NAMALWA (cell line): ENCODE measurements at regions not wholly inside any gene's neighbourhood (a gene's known extent, or its start where the extent isn't known, plus 50 kb on each side); places are given as distances from the start of the nearest gene placed in this dataset.
"Not testable (repeated sequence)": the region's sequence is repeated elsewhere in the genome, so short reads cannot be mapped to it uniquely, and the experiment has no call there.

Experiments
- DNase-seq: peaks from one replicate; pipeline ENCODE4 v3.0.0-alpha.2; 2015; ENCODE audit warnings: low spot score

GRCh38 chr2:146801886-146802285, 1042.9 kb upstream of the ACVR2A start:
- no peak for DNase-seq

GRCh38 chr2:146786396-146786795, 1058.4 kb upstream of the ACVR2A start:
- no peak for DNase-seq

- no peak for DNase-seq
These were observed 1059.7 kb upstream of the ACVR2A start for GRCh38 chr2:146785101-146785500.

DNA sequence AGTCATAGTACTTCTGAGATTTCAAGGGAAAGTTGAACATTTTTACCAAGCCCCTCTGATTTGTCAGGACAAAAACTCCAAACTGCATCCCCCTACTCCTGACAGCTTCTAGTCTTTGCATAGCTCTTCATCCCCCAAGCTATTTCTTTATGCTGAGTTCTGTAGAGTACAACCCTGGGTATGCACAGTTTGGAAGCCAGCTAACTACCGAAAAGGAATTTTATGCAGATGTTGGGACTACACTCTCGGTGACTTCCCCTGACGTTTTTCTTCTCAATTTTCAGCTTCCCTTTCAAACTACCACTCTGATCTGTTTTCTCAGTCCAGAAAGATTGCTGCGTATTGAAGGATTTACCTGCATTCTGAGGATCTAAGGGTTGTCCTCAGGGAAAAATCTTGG, 1060.2 kb upstream of the ACVR2A start:
- DNase-seq, result no peak

DNA sequence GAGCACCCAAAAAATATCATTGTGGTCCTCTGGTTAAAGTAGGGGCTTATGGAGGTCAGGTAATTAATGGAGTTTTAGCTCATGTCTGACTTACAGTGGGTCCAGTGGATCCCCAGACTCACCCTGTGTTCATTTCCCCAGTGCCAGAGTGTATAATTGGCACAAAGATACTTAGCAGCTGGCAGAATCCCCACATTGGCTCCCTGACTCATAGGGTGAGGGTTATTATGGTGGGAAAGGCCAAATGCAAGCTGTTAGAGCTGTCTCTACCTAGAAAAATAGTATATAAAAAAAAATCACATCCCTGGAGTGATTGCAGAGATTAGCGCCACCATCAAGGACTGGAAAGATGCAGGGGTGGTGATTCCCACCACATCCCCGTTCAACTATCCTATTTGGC, 1067.6 kb upstream of the ACVR2A start:
- no peak for DNase-seq

- DNase-seq, result no peak
These were observed 1068.2 kb upstream of the ACVR2A start for GRCh38 chr2:146776596-146776995.

DNA sequence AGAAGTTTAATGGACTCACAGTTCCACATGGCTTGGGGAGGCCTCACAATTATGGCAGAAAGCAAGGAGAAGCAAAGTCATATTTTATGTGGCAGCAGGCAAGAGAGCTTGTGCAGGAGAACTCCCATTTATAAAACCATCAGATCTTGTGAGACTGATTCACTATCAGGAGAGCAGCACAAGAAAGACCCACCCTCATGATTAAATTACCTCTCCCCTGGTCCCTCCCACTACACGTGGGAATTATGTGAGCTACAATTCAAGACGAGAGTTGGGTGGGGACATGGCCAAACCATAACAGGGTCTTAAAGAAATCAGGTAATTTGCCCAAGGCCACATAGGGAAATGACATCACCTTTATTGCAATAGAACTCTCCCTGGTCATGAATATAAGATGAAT, 1073.3 kb upstream of the ACVR2A start:
- no peak for DNase-seq

- DNase-seq, result no peak
These were observed 1080.5 kb upstream of the ACVR2A start for GRCh38 chr2:146764301-146764700.

DNA sequence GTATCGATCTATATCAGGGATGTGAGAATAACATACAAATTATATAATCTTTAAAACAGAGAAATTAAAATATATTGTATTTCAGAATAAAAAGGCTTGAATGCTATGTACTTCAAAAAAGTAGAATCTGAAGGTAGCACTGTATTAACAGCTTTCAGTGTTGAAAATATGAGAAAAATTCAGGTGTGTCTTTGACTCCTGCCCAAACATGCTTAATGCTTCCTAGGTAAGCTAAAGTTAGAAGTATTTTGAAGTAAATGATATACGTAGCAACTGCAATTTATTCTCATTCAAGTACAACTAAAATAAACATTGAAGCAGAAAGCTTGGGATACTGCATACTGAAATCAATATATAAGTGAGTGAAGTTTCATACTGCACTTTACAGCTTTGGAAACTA, 1082.0 kb upstream of the ACVR2A start:
- DNase-seq, result no peak

DNA sequence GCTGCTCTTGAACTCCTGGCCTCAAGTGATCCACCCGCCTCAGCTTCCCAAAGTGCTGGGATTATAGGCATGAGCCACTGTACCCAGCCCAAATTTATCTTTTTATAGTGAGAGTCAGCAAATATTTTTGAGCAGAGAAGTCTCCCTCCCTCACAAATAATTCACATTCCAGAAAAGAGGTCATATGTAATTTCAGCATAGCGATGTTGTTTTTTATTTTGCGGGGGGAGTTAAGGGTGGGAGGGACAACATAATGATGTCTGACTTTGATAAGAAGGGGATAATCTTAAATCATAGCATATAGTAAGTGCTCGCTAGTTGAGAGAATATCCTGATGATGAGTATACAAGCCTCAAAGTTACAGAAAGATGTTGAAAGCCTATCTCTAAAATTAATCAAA, 1090.2 kb upstream of the ACVR2A start:
- no peak for DNase-seq

DNA sequence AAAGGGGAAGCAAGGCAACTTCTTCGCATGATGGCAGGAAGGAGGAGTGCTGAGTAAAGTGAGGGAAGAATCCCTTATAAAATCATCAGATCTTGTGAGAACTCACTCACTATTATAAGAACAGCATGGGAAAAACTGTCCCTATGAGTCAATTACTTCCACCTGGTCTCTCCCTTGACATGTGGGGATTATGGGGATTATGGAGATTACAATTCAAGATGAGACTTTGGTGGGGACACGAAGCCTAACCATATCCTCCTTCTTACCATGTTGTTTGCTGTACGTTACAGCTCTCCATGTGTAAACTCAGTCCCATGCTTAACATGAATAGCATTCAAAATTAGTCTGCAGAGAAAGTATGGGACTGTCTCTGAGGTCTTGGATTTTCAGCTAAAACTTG, 1096.8 kb upstream of the ACVR2A start:
- DNase-seq, result no peak

- DNase-seq, result no peak
These were observed 1103.6 kb upstream of the ACVR2A start for GRCh38 chr2:146741260-146741659.

GRCh38 chr2:146734821-146735190, 1110.0 kb upstream of the ACVR2A start:
- DNase-seq, result no peak

DNA sequence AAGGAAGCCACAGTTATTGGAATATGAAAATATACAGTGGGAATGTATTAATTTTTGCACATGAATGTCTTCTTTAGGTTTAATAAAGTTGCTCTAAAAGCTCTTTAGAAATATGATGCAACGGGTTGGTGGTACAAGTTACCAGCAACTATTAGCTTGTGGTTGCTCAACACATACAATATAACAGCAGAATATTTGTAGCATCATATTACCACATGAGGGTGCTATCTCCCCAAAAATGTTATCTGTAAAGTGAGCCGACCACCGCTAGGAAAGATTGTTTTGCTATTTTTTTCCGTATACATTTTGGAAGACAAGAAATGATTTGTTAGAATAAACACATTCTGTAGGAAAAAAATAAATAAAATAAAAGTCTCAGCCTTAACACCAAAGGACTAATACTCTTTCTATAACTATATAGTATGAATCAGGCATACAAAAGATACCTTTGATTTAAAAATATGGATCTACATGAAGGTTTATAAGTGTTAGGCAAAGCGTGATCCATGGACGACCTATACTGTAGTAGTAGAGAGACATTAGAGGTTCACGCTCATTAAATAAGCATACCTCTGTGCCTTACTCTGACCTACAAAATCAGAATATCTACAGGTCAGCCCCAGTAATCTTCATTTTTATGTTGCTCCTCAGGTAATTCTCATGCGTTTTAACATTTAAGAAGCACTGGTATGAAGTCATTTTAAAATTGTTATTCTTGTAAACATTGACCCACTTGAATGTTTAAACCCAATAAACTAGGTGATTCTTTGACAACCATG, 1110.6 kb upstream of the ACVR2A start:
- DNase-seq, result peak; percentile 83

DNA sequence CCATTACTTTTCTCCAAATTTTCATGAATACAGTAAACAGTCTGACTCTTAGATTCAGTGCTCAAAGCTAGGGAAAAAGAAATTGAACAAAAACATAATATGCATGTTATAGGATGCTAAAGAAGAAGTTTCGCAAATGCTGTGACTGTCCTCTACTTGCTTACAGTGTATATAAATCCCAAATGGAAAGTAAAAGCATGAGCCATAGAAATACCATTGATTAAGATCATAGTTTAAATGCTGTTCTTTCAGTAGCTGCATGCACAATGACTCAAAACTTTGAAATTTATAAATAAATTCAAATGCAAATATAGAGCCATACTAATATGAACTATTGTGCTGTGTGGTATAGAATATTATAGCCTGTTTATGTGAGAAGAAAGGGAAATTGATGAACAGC, 1113.9 kb upstream of the ACVR2A start:
- no peak for DNase-seq

DNA sequence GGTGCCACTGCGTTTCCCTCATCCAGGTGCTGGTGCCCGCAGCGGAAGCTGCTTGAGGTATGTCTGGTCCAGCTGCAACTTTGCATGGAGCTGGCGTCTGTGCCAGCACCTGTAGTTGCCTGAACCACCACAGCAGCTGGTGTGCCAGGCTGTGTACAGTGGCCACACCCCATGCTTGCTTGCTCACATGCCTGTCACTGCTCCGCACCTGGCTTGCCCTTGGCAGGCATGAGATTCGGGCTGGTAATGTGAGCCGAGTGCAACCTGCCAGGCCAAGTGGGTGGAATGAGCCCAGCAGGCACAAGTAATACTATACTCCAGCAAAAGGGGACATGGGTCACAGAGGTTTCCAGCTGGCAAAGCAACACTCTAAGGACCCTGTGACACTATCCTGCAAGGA, 1123.3 kb upstream of the ACVR2A start:
- DNase-seq, result no peak

DNA sequence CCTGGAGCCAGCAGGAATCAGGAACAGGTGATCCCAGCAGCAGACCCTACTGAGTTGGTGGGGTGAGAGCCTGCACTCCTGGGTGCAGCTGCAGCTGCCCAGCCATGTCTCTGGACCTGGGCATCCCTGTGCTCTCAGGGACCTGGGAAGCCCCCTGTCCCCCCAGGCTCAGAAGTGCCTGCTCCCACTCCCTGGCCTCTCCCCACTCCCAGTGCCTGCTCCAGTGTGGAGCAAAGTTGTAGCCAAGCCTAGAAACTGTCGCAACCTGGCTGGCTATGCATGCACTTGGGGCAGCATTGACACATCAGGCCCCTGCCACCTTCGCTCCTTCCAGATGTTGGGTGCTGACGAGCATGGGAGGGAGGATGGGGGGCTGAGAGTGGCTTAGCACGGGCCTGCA, 1124.7 kb upstream of the ACVR2A start:
- DNase-seq, result no peak

- DNase-seq, result no peak
These were observed 1128.2 kb upstream of the ACVR2A start for GRCh38 chr2:146716591-146716990.

DNA sequence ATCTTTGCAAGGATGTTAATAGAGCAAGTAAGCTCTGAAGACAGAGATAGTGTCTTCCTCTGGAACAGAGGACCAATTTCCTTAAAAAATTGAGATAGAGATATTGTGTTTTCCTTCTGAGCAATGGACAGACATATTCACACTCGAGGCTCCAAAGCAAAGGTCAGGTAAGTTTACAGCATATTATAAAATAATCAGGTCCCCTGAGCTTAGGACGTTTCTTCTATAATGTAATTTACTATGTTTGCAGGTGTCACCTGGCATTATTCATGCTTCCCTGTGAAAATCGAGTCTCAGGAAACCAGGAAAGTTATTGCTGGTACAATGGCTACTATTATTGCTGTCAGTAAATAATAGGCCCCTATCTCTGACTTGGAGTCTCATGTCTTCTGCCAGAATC, 1135.8 kb upstream of the ACVR2A start:
- no peak for DNase-seq

DNA sequence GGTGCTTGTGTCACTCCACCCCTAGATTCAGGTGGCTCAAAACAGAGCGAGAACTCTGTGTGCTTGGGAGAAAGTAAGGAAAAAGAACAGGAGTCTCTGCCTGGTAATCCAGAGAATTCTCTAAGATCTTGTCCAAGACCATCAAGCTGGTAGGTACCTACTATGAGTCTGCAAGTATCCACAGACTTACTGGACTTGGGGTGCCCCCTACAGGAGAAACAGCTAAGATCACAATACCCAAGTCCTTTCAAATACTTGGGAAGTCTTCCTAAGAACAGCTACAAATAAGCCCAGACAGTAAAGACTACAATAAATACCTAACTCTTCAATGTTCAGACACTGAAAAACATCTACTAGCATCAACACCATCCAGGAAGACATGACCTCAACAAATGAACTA, 1143.6 kb upstream of the ACVR2A start:
- peak; percentile 48 for DNase-seq

- no peak for DNase-seq
These were observed 1147.5 kb upstream of the ACVR2A start for GRCh38 chr2:146697307-146697706.

DNA sequence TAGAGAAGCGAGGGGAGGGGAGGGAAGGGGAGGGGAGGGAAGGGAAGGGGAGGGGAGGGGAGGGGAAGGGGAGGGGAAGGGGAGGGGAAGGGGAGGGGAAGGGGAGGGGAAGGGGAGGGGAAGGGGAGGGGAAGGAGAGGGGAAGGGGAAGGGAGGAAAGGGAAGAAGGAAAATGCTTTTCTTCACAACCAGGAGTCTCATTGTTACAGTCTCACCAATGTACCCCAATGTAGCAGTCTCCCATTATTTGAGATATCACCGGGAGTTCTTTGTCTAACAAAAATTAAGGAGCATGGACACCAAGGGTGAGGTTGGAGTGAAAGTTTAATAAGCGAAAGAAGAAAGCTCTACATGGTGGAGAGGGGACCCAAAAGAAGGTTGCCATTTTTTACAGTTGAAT, 1148.0 kb upstream of the ACVR2A start:
- not testable (repeated sequence) for DNase-seq

GRCh38 chr2:146681991-146682390, 1162.8 kb upstream of the ACVR2A start:
- no peak for DNase-seq

DNA sequence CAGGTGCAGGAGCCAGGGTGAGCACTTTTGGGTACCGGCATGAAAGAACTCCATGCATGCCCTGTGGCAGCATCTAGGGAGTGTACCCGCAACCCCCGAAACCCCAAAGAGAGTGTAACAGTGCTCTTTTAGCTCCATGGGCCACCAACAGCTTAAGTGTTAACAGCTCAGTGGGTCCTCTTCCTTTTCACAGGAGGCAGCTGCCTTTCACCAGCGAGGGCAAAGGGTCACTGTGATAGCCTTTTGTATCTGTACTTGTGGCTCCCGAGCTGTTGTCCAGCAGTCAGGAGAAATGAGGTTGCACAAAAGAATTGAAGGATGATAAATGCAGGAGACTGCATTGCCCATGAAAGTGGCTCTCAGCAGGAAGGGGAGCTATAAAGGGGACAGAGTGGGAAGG, 1166.3 kb upstream of the ACVR2A start:
- DNase-seq, result no peak

DNA sequence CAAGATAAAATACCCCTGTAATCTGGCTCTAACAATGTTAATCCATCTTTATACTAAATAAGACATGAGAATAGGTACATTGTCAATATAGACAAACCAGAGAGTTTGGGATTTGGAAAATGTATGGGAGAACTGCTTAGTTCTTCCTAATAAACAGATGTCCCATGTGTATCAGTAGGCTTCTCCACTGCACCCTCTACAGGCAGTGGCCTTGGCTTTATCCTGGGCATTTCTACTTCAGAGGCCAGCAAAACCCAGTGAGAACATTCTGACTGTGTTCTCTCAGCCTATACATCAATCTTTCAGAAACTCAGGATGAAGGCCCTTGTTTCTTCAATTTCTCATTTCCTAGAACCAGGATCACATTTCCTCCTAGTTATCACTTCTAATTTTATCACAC, 1167.5 kb upstream of the ACVR2A start:
- DNase-seq, result no peak
